ENCODE measurements at regions not wholly inside any gene's neighbourhood (a gene's known extent, or its start where the extent isn't known, plus 50 kb on each side); places are given as distances from the start of the nearest gene placed in this dataset.

DNA sequence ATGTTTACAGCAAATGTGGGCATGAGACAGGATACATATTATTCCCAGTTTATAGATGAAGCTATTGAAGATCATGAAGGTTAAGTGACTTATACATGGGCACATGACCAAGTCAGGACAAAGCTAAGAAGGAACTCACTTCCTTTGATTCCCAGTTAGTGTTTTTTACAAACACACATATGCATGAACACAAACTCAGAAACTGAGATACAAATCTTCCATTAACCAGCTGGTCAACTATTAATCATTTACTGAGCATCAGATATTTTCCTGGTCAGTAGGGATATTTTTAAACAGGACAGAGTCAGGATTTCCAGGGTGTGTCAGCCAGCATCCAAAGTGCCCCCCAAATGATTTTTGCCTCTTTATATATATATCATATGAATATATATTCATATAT is 222.2 kb downstream of the OGFRL1 start:
- TF ChIP-seq, protein P1, sequence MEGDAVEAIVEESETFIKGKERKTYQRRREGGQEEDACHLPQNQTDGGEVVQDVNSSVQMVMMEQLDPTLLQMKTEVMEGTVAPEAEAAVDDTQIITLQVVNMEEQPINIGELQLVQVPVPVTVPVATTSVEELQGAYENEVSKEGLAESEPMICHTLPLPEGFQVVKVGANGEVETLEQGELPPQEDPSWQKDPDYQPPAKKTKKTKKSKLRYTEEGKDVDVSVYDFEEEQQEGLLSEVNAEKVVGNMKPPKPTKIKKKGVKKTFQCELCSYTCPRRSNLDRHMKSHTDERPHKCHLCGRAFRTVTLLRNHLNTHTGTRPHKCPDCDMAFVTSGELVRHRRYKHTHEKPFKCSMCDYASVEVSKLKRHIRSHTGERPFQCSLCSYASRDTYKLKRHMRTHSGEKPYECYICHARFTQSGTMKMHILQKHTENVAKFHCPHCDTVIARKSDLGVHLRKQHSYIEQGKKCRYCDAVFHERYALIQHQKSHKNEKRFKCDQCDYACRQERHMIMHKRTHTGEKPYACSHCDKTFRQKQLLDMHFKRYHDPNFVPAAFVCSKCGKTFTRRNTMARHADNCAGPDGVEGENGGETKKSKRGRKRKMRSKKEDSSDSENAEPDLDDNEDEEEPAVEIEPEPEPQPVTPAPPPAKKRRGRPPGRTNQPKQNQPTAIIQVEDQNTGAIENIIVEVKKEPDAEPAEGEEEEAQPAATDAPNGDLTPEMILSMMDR (IDR thresholded peaks at IDR 0.05) = no peak
- TF ChIP-seq EZH2 (IDR thresholded peaks at IDR 0.05) (no peak), EZH2phosphoT487 (IDR thresholded peaks at IDR 0.05) (no peak)
- Mint-ChIP-seq H3K4me1 (peaks cover 13% of the 10 kb centered on the region), H3K27me3 (ENCODE audit: insufficient read depth, low read depth) (peaks cover under 1% of the 10 kb centered on the region)

DNA sequence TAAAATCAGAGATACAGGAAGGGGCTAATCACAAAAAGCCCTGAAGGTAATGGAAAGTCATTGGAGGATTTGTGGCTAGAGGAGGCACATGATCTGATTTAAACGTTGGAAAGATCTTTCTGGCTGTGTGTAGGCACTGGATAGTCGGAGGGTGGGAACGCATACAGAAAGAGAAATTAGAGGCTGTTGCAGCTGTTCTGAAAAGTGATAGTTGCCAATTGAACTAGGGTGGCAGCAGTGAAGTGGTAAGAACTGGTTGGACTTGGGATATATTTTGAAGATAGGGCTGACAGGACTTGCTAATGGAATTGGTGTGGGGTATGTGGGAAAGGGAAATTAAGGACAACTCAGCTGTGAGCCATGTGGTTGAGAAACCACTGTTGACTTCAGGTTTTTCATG is 223.6 kb downstream of the OGFRL1 start:
- no peaks in the 10 kb centered on the region for H3K9me3 Mint-ChIP-seq
- Histone ChIP-seq H3F3A (ENCODE audit: low read depth) (no peaks in the 10 kb centered on the region), H3K4me3 (no peak overlapping the region), H3K4me1 (no peaks in the 10 kb centered on the region), H2AFZ (replicated peaks) (no peak overlapping the region), H3K27me3 (no peaks in the 10 kb centered on the region), H3K9ac (no peak overlapping the region), H4K20me1 (ENCODE audit: low read depth) (no peaks in the 10 kb centered on the region), H3K27ac (no peak overlapping the region), H3K9me3 (ENCODE audit: low read depth) (no peaks in the 10 kb centered on the region), H3K4me2 (no peak overlapping the region), H3K79me2 (ENCODE audit: low read depth) (no peaks in the 10 kb centered on the region), H3K36me3 (no peaks in the 10 kb centered on the region)
- no peak for DNase-seq (ENCODE audit: low spot score)
- no peaks in the 10 kb centered on the region for H3K36me3 Mint-ChIP-seq
- peaks cover 10% of the 10 kb centered on the region for H3K4me1 Mint-ChIP-seq
- H3K4me3 Mint-ChIP-seq = no peak overlapping the region
- no peak for TF ChIP-seq EZH2 (IDR thresholded peaks at IDR 0.05)
- TF ChIP-seq, protein P1 (IDR thresholded peaks at IDR 0.05) = no peak
- TF ChIP-seq EZH2phosphoT487 (IDR thresholded peaks at IDR 0.05) = no peak
- H3K27ac Mint-ChIP-seq = no peak overlapping the region
- H3K27me3 Mint-ChIP-seq (ENCODE audit: insufficient read depth, low read depth) = no peaks in the 10 kb centered on the region

More for the DNA sequence above, 222.2 kb downstream of the OGFRL1 start:
- no peak overlapping the region for H3K4me2 ChIP-seq
- Mint-ChIP-seq H3K9me3 (no peaks in the 10 kb centered on the region), H3K27ac (no peak overlapping the region), H3K36me3 (no peaks in the 10 kb centered on the region), H3K4me3 (no peak overlapping the region)
- no peaks in the 10 kb centered on the region for H3K4me1 ChIP-seq
- no peaks in the 10 kb centered on the region for H3K9me3 ChIP-seq (ENCODE audit: low read depth)
- H3F3A ChIP-seq (ENCODE audit: low read depth) = no peaks in the 10 kb centered on the region
- H3K9ac ChIP-seq = no peak overlapping the region
- no peak for DNase-seq (ENCODE audit: low spot score)
- H4K20me1 ChIP-seq (ENCODE audit: low read depth) = no peaks in the 10 kb centered on the region
- no peaks in the 10 kb centered on the region for H3K79me2 ChIP-seq (ENCODE audit: low read depth)
- H3K36me3 ChIP-seq = no peaks in the 10 kb centered on the region
- H3K27ac ChIP-seq = no peak overlapping the region
- no peaks in the 10 kb centered on the region for H3K27me3 ChIP-seq
- no peak overlapping the region for H2AFZ ChIP-seq (replicated peaks)
- no peak overlapping the region for H3K4me3 ChIP-seq

DNA sequence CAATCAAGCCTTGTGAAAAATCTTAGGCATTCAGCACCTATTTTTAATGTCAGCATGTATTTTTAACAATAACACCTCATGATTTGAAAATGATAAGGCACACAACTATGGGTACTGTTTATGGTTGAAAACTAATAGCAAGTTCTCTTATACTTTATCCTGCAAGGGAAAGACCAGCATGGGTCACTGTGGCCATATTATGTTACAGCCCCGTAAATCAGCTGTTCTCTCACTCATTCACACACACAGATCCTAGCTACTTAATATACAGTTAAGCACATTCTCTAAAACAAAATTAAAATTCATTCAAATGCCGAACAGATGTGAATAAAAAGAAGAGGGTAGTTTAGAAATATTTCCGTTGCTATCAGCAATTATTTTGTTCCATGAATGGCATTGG is 224.4 kb downstream of the OGFRL1 start:
- H3K27ac Mint-ChIP-seq = no peak overlapping the region

More for the DNA sequence above, 224.4 kb downstream of the OGFRL1 start:
- Histone ChIP-seq H3K36me3 (no peaks in the 10 kb centered on the region), H3F3A (ENCODE audit: low read depth) (no peaks in the 10 kb centered on the region), H3K4me2 (no peak overlapping the region), H3K9ac (no peak overlapping the region), H3K4me1 (no peaks in the 10 kb centered on the region), H3K9me3 (ENCODE audit: low read depth) (no peaks in the 10 kb centered on the region), H4K20me1 (ENCODE audit: low read depth) (no peaks in the 10 kb centered on the region), H3K4me3 (no peak overlapping the region), H3K27ac (no peak overlapping the region), H3K27me3 (no peaks in the 10 kb centered on the region), H2AFZ (replicated peaks) (no peak overlapping the region), H3K79me2 (ENCODE audit: low read depth) (no peaks in the 10 kb centered on the region)
- peaks cover 10% of the 10 kb centered on the region for H3K4me1 Mint-ChIP-seq
- no peaks in the 10 kb centered on the region for H3K27me3 Mint-ChIP-seq (ENCODE audit: insufficient read depth, low read depth)
- no peaks in the 10 kb centered on the region for H3K36me3 Mint-ChIP-seq
- no peaks in the 10 kb centered on the region for H3K9me3 Mint-ChIP-seq
- H3K4me3 Mint-ChIP-seq = no peak overlapping the region
- DNase-seq (ENCODE audit: low spot score) = no peak
- no peak for TF ChIP-seq EZH2 (IDR thresholded peaks at IDR 0.05)
- no peak for TF ChIP-seq EZH2phosphoT487 (IDR thresholded peaks at IDR 0.05)
- TF ChIP-seq, protein P1 (IDR thresholded peaks at IDR 0.05) = no peak

Data from neural progenitor cell (in vitro differentiated cells).